Chondrocyte (in vitro differentiated cells): ENCODE measurements at regions not wholly inside any gene's neighbourhood (a gene's known extent, or its start where the extent isn't known, plus 50 kb on each side); places are given as distances from the start of the nearest gene placed in this dataset.

Experiments
- DNase-seq: peaks from one replicate; pipeline ENCODE4 v3.0.0; 2021; ENCODE audit warnings: mixed read lengths, low spot score
- H3K27ac Mint-ChIP-seq: one replicate; pipeline ENCODE4 v1.8.0; 2021; ENCODE audit warnings: mild to moderate bottlenecking, moderate library complexity, mixed read lengths; ENCODE audit not compliant: unreplicated experiment
- H3K27me3 Mint-ChIP-seq: 2 replicates; pipeline ENCODE4 v1.8.0; 2021; ENCODE audit warnings: low read depth, mixed read lengths
- H3K36me3 Mint-ChIP-seq: 2 replicates; pipeline ENCODE4 v1.8.0; 2021; ENCODE audit warnings: low read depth, mixed read lengths
- H3K4me1 Mint-ChIP-seq: 2 replicates; pipeline ENCODE4 v1.8.0; 2021; ENCODE audit warnings: low read depth, mild to moderate bottlenecking, mixed read lengths
- H3K4me3 Mint-ChIP-seq: one replicate; pipeline ENCODE4 v1.8.0; 2021; ENCODE audit warnings: mild to moderate bottlenecking, moderate library complexity, mixed read lengths; ENCODE audit not compliant: unreplicated experiment
- H3K9me3 Mint-ChIP-seq: 2 replicates; pipeline ENCODE4 v1.8.0; 2021; ENCODE audit warnings: low read depth, mixed read lengths
- TF ChIP-seq, protein P1 (sequence below): fragments of 200-600 bp; sonication (generic); IDR thresholded peaks from 2 replicates; pipeline ENCODE4 v1.5.0; 2021; ENCODE audit warnings: antibody characterized with exemption, mild to moderate bottlenecking, moderate library complexity

DNA sequence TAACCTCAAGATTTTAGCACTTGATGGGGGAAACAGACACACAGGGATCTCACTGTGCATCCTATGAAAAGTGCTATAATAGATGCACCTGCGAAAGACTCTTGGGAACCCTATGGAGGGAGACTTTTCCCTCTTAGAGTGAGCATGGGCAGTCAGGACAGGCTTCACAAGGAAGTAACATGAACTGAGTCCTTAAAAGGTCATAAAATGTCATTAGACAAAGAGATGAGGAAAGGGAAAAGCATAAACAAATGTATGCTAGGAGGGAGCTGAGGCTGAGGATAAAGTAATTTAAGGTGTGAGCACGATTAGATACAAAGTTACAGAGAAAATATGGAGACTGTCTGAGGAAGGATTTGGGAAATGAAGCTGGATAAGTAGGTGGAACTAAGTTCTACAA, 60.6 kb upstream of the MIER3 start:
- DNase-seq: no peak
- TF ChIP-seq, protein P1, sequence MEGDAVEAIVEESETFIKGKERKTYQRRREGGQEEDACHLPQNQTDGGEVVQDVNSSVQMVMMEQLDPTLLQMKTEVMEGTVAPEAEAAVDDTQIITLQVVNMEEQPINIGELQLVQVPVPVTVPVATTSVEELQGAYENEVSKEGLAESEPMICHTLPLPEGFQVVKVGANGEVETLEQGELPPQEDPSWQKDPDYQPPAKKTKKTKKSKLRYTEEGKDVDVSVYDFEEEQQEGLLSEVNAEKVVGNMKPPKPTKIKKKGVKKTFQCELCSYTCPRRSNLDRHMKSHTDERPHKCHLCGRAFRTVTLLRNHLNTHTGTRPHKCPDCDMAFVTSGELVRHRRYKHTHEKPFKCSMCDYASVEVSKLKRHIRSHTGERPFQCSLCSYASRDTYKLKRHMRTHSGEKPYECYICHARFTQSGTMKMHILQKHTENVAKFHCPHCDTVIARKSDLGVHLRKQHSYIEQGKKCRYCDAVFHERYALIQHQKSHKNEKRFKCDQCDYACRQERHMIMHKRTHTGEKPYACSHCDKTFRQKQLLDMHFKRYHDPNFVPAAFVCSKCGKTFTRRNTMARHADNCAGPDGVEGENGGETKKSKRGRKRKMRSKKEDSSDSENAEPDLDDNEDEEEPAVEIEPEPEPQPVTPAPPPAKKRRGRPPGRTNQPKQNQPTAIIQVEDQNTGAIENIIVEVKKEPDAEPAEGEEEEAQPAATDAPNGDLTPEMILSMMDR: no peak
- Mint-ChIP-seq H3K4me1 (no peaks in the 10 kb centered on the region), H3K36me3 (no peaks in the 10 kb centered on the region), H3K9me3 (no peaks in the 10 kb centered on the region), H3K4me3 (no peak overlapping the region), H3K27ac (no peak overlapping the region), H3K27me3 (peaks cover 1% of the 10 kb centered on the region)

GRCh38 chr5:57025961-57026360, 74.0 kb upstream of the MIER3 start:
- Mint-ChIP-seq H3K4me1 (no peaks in the 10 kb centered on the region), H3K9me3 (peaks cover 12% of the 10 kb centered on the region), H3K36me3 (no peaks in the 10 kb centered on the region), H3K27me3 (peaks cover 3% of the 10 kb centered on the region), H3K27ac (no peak overlapping the region), H3K4me3 (no peak overlapping the region)
- TF ChIP-seq, protein P1: no peak
- DNase-seq: no peak

GRCh38 chr5:57028161-57028560, 76.2 kb upstream of the MIER3 start:
- Mint-ChIP-seq H3K36me3 (no peaks in the 10 kb centered on the region), H3K27ac (no peak overlapping the region), H3K27me3 (peaks cover 4% of the 10 kb centered on the region)

GRCh38 chr5:57032151-57032551, 80.2 kb upstream of the MIER3 start:
- Mint-ChIP-seq H3K27ac (no peak overlapping the region), H3K27me3 (peaks cover 4% of the 10 kb centered on the region), H3K9me3 (no peaks in the 10 kb centered on the region), H3K4me1 (no peaks in the 10 kb centered on the region), H3K36me3 (no peaks in the 10 kb centered on the region), H3K4me3 (no peak overlapping the region)
- TF ChIP-seq, protein P1: no peak
- no peak for DNase-seq

More at GRCh38 chr5:57028161-57028560, 76.2 kb upstream of the MIER3 start:
- DNase-seq: no peak
- no peaks in the 10 kb centered on the region for H3K4me1 Mint-ChIP-seq
- H3K4me3 Mint-ChIP-seq: no peak overlapping the region
- H3K9me3 Mint-ChIP-seq: peaks cover 12% of the 10 kb centered on the region
- TF ChIP-seq, protein P1: no peak

- Mint-ChIP-seq H3K36me3 (no peaks in the 10 kb centered on the region), H3K4me1 (no peaks in the 10 kb centered on the region), H3K27ac (no peak overlapping the region), H3K9me3 (no peaks in the 10 kb centered on the region), H3K4me3 (no peak overlapping the region), H3K27me3 (peaks cover 2% of the 10 kb centered on the region)
- DNase-seq: no peak
- TF ChIP-seq, protein P1: no peak
Observed at GRCh38 chr5:57033103-57033502, 81.2 kb upstream of the MIER3 start.
